IMR-90 (cell line): ENCODE measurements at regions not wholly inside any gene's neighbourhood (a gene's known extent, or its start where the extent isn't known, plus 50 kb on each side); places are given as distances from the start of the nearest gene placed in this dataset.

Source experiments
- CEBPB ChIP-seq: IDR thresholded peaks from 2 replicates; pipeline ENCODE4 v1.6.1; 2012; ENCODE audit warnings: low read depth, low read length, improper control_type of control experiment
- CHD1 ChIP-seq: IDR thresholded peaks from 2 replicates; pipeline ENCODE4 v1.6.1; 2012; ENCODE audit warnings: low read depth, low read length, improper control_type of control experiment
- CTCF ChIP-seq: conservative IDR thresholded peaks from 2 replicates; pipeline ENCODE4 v1.5.1; 2012; ENCODE audit warnings: mild to moderate bottlenecking, low read depth, low read length, improper control_type of control experiment
- FOS ChIP-seq: fragments of 150-350 bp; IDR thresholded peaks from 2 replicates; pipeline ENCODE4 v1.6.1; 2016; ENCODE audit warnings: low read depth, low read length
- MAFK ChIP-seq: IDR thresholded peaks from 2 replicates; pipeline ENCODE4 v1.6.1; 2012; ENCODE audit warnings: low read depth, low read length, improper control_type of control experiment
- MXI1 ChIP-seq: IDR thresholded peaks from 2 replicates; pipeline ENCODE4 v1.6.1; 2012; ENCODE audit warnings: low read depth, mild to moderate bottlenecking, low read length, moderate library complexity, borderline replicate concordance
- NFE2L2 ChIP-seq: fragments of 150-350 bp; IDR thresholded peaks from 2 replicates; pipeline ENCODE4 v1.6.1; 2016; ENCODE audit warnings: low read depth, mild to moderate bottlenecking, low read length
- POLR2A ChIP-seq: IDR thresholded peaks from 2 replicates; pipeline ENCODE4 v1.6.1; 2012; ENCODE audit warnings: mild to moderate bottlenecking, low read depth, low read length
- RAD21 ChIP-seq: IDR thresholded peaks from 2 replicates; pipeline ENCODE4 v1.6.1; 2012; ENCODE audit warnings: low read length, improper control_type of control experiment
- RCOR1 ChIP-seq: IDR thresholded peaks from 2 replicates; pipeline ENCODE4 v1.6.1; 2012; ENCODE audit warnings: mild to moderate bottlenecking, low read length, improper control_type of control experiment; ENCODE audit not compliant: insufficient replicate concordance
- RFX5 ChIP-seq: IDR thresholded peaks from 2 replicates; pipeline ENCODE4 v1.8.0; 2012; ENCODE audit warnings: low read depth, mild to moderate bottlenecking, low read length, moderate library complexity

GRCh38 chr9:124198331-124198730 lies 59.4 kb upstream of the NEK6 start:
- TF ChIP-seq MXI1 (no peak), CTCF (no peak), POLR2A (no peak), RCOR1 (no peak), RFX5 (no peak), CHD1 (no peak), NFE2L2 (no peak), FOS (no peak), RAD21 (no peak), CEBPB (no peak), MAFK (no peak)
